Naive B cell (primary cell): ENCODE measurements at regions not wholly inside any gene's neighbourhood (a gene's known extent, or its start where the extent isn't known, plus 50 kb on each side); places are given as distances from the start of the nearest gene placed in this dataset.
A peak's percentile ranks its signal among the peaks of the same experiment; 100 is the strongest.

Experiments used
- ATAC-seq, 2 donors: fragments of 150-1000 bp; cut with Tn5 transposase; 2 replicates each; pipeline ENCODE4 v1.10.0; 2021; ENCODE audit warnings: low read depth in 2 of 2, mild to moderate bottlenecking in 2 of 2, moderate library complexity in 2 of 2
- DNase-seq: peaks from one replicate; pipeline ENCODE4 v3.0.0; 2022
- H3K27ac Mint-ChIP-seq, 6 donors: one replicate each; pipeline ENCODE4 v1.8.0; 2020 to 2022; ENCODE audit warnings: mild to moderate bottlenecking in 6 of 6, mixed read lengths in 6 of 6, moderate library complexity in 5 of 6, inconsistent platforms in 2 of 6
- H3K27me3 Mint-ChIP-seq, 3 donors: one replicate each; pipeline ENCODE4 v1.8.0; 2021 to 2022; ENCODE audit warnings: mixed read lengths in 3 of 3, mild to moderate bottlenecking in 1 of 3
- H3K36me3 Mint-ChIP-seq, 2 donors: one replicate each; pipeline ENCODE4 v1.8.0; 2020 to 2022; ENCODE audit warnings: mixed read lengths in 2 of 2, inconsistent platforms in 1 of 2, mild to moderate bottlenecking in 1 of 2
- H3K4me1 Mint-ChIP-seq, 3 donors: one replicate each; pipeline ENCODE4 v1.8.0; 2020 to 2022; ENCODE audit warnings: mixed read lengths in 3 of 3, inconsistent platforms in 1 of 3, mild to moderate bottlenecking in 1 of 3, moderate library complexity in 1 of 3
- H3K4me3 Mint-ChIP-seq, 8 donors: one replicate each; pipeline ENCODE4 v1.8.0; 2020 to 2022; ENCODE audit warnings: mild to moderate bottlenecking in 8 of 8, mixed read lengths in 8 of 8, moderate library complexity in 8 of 8, inconsistent platforms in 2 of 8
- H3K9me3 Mint-ChIP-seq, 7 donors: one replicate each; pipeline ENCODE4 v1.8.0; 2020 to 2022; ENCODE audit warnings: mixed read lengths in 7 of 7, mild to moderate bottlenecking in 5 of 7, inconsistent platforms in 2 of 7, moderate library complexity in 1 of 7

DNA sequence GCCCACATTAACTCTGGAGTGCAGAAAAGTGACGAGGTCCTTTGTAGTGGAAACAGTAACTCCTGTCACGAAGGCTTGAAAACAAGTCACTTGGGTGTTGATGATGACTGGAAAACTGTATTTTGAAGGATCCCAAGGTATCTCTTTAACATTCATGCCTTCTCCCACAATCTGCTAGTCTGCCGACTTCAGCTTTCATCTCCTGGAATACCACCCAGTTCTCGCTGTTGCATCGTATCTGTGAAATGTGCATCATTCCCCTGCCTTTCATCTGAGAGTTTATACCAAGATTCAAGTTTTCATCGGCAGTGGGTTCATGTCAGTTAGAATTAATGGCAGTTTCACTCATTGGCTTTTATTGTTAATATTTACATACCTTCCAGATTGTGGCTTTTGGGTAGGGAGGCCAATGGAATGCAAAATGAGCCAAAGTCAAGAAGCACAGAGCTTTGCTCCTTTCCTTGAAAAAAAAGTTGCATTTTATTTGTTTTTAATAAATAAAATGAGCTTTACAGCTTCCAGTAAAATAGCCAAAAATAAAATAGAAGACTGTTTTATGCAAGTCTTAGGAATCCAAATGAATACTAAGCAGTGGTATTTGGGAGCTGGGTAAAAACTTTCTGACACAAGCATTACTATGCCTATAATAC is 575.2 kb upstream of the WWC1 start:
- peaks cover 0 to 4% (median 1%) of the 10 kb centered on the region in 7 donors for H3K9me3 Mint-ChIP-seq
- DNase-seq (no peak), ATAC-seq (no peak)
- H3K4me1 Mint-ChIP-seq = no peaks in the 10 kb centered on the region
- no peak overlapping the region for H3K4me3 Mint-ChIP-seq
- no peak overlapping the region for H3K27ac Mint-ChIP-seq
- no peaks in the 10 kb centered on the region for H3K27me3 Mint-ChIP-seq
- H3K36me3 Mint-ChIP-seq = no peaks in the 10 kb centered on the region

DNA sequence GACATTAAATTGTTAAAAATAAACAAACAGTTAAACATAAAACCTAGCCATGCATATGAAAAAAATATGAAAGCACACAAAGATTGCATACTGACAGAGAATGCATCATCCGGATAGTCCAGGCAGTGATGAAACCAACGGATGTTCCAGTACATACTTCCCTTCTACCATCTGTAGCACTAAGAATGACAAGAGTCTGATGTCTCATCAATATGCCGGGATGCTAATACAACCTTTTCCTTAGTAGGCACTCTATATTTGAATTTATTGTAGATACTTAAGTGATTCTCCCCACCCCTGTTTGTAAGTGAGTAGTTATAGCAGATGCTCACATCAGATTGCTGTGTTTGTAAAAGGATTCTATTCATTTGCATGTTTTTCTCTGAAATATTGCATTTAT is 571.2 kb upstream of the WWC1 start:
- Mint-ChIP-seq H3K4me1 (peaks cover 0 to 6% (median 3%) of the 10 kb centered on the region in 3 donors), H3K9me3 (peaks cover 0 to 3% (median 0%) of the 10 kb centered on the region in 7 donors), H3K27ac (no peak overlapping the region), H3K36me3 (no peaks in the 10 kb centered on the region), H3K27me3 (peaks cover 0 to 4% (median 0%) of the 10 kb centered on the region in 3 donors), H3K4me3 (no peak overlapping the region)
- no peak for DNase-seq
- ATAC-seq = no peak

DNA sequence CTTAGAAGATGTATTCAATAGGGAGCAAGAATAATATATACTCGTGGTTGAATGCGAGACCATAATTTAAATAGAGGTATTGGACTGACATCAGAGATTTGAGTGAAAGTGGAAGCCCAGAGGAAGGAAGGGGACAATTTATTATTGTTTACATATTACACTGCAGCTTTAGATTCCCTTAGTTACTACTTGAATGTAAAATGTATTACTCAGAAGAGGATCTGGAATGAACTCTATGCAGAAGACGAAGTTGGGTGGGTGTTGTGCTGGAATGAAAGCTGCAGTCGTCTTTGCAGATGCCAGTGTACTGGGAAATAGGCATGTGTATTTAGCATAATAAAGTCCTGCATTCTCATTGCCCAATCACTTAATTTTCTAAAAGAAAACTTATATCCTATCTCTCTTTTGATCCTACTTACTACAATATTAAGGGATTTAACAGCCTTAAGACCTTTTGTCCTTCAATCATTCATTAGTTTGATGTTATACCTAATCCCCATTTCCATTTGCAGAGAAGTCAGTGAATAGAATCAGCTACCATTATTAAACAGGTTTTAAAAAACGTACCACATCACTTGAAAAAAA is 570.7 kb upstream of the WWC1 start:
- H3K9me3 Mint-ChIP-seq = peaks cover 0 to 3% (median 0%) of the 10 kb centered on the region in 7 donors
- H3K27ac Mint-ChIP-seq = no peak overlapping the region
- H3K27me3 Mint-ChIP-seq = peaks cover 0 to 4% (median 0%) of the 10 kb centered on the region in 3 donors
- H3K36me3 Mint-ChIP-seq = no peaks in the 10 kb centered on the region
- ATAC-seq (no peak), DNase-seq (no peak)
- no peak overlapping the region for H3K4me3 Mint-ChIP-seq
- peaks cover 0 to 6% (median 3%) of the 10 kb centered on the region in 3 donors for H3K4me1 Mint-ChIP-seq

GRCh38 chr5:167721926-167722440 is 569.5 kb upstream of the WWC1 start:
- ATAC-seq = no peak
- peaks cover 0 to 4% (median 0%) of the 10 kb centered on the region in 3 donors for H3K27me3 Mint-ChIP-seq
- no peak overlapping the region for H3K4me3 Mint-ChIP-seq
- H3K9me3 Mint-ChIP-seq = peaks cover 0 to 3% (median 0%) of the 10 kb centered on the region in 7 donors
- H3K27ac Mint-ChIP-seq = no peak overlapping the region
- DNase-seq = no peak
- peaks cover 0 to 6% (median 3%) of the 10 kb centered on the region in 3 donors for H3K4me1 Mint-ChIP-seq
- H3K36me3 Mint-ChIP-seq = no peaks in the 10 kb centered on the region

GRCh38 chr5:167723254-167723871 is 568.1 kb upstream of the WWC1 start:
- Mint-ChIP-seq H3K36me3 (no peaks in the 10 kb centered on the region), H3K27me3 (peaks cover 0 to 4% (median 0%) of the 10 kb centered on the region in 3 donors)

DNA sequence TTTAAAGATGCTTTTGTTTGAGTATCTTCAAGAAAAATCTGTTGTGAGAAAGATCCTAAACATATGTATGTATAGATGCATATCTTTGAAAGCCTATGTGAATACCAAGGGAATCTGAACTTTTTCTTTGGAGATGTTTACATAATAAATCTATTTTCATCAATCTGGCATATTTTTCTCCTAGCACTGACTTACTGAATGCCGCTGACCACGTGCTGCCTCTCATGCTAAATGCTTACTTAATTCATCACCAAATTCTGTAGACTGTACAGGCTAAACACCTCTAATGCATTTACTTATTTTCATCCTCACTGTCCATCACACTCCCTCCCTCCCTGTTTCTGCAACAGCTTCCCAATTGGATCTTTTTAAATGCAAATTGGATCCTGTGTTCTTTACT is 566.2 kb upstream of the WWC1 start:
- Mint-ChIP-seq H3K27me3 (peaks cover 0 to 4% (median 0%) of the 10 kb centered on the region in 3 donors), H3K9me3 (peaks cover 0 to 3% (median 0%) of the 10 kb centered on the region in 7 donors)

More at GRCh38 chr5:167723254-167723871, 568.1 kb upstream of the WWC1 start:
- ATAC-seq = peak in 1 of 2 donors; percentile 25
- peaks cover 0 to 6% (median 3%) of the 10 kb centered on the region in 3 donors for H3K4me1 Mint-ChIP-seq
- no peak overlapping the region for H3K4me3 Mint-ChIP-seq
- peaks cover 0 to 3% (median 0%) of the 10 kb centered on the region in 7 donors for H3K9me3 Mint-ChIP-seq
- no peak overlapping the region for H3K27ac Mint-ChIP-seq
- peak; percentile 7 for DNase-seq

DNA sequence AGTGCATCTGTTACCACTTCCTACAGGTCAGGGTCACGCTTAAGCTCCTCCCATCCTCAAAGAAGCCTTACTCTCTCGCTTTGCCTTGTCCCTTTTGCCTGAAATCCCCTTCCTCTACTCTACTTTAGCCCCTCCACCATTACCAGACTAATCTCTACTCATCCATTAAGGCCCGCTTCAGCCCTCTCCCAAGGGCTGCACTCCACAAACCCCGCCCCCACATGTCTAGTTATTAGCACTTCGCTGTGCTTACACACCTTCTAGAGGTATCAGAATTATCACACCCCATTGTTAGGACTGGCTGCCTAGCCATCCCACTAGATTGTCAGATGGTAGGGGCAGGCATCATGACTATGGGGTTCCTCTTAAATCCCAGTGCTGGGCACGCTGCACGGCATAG is 565.7 kb upstream of the WWC1 start:
- Mint-ChIP-seq H3K4me3 (no peak overlapping the region), H3K4me1 (peaks cover 0 to 6% (median 3%) of the 10 kb centered on the region in 3 donors)
- ATAC-seq = no peak

More for the DNA sequence above, 566.2 kb upstream of the WWC1 start:
- H3K27ac Mint-ChIP-seq = no peak overlapping the region
- peaks cover 0 to 6% (median 3%) of the 10 kb centered on the region in 3 donors for H3K4me1 Mint-ChIP-seq
- no peaks in the 10 kb centered on the region for H3K36me3 Mint-ChIP-seq
- no peak for ATAC-seq
- no peak for DNase-seq
- no peak overlapping the region for H3K4me3 Mint-ChIP-seq

GRCh38 chr5:167726642-167727041 is 564.8 kb upstream of the WWC1 start:
- DNase-seq = no peak
- Mint-ChIP-seq H3K4me1 (peaks cover 0 to 6% (median 3%) of the 10 kb centered on the region in 3 donors), H3K27me3 (peaks cover 0 to 4% (median 0%) of the 10 kb centered on the region in 3 donors), H3K36me3 (no peaks in the 10 kb centered on the region), H3K9me3 (peaks cover 0 to 3% (median 0%) of the 10 kb centered on the region in 7 donors), H3K27ac (no peak overlapping the region), H3K4me3 (no peak overlapping the region)
- no peak for ATAC-seq

More for the DNA sequence above, 565.7 kb upstream of the WWC1 start:
- Mint-ChIP-seq H3K9me3 (peaks cover 0 to 3% (median 0%) of the 10 kb centered on the region in 7 donors), H3K27ac (no peak overlapping the region), H3K36me3 (no peaks in the 10 kb centered on the region), H3K27me3 (peaks cover 0 to 4% (median 0%) of the 10 kb centered on the region in 3 donors)
- no peak for DNase-seq

DNA sequence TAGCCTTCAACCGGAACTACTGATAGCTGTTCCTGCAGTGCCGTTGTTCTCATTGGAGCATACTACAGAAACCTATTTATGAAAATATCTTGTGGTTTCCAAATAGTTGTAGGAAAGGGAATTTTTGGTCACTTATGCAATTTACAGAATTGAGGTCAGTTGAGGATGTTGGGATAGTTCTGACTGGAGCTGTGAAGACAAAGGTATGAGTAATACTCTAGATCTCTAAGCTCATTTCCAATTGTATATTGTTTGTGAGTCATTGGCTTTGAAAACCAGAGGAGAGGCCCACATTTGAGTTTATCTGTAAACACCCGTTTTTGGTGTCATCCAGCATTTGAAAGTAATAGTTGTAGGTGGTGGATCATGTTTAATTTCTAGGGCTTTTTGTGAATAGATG is 561.3 kb upstream of the WWC1 start:
- no peak for ATAC-seq
- Mint-ChIP-seq H3K4me1 (no peaks in the 10 kb centered on the region), H3K36me3 (no peaks in the 10 kb centered on the region), H3K9me3 (peaks cover 0 to 1% (median 0%) of the 10 kb centered on the region in 7 donors), H3K4me3 (no peak overlapping the region), H3K27ac (no peak overlapping the region), H3K27me3 (no peaks in the 10 kb centered on the region)
- DNase-seq = no peak

- DNase-seq = no peak
- H3K9me3 Mint-ChIP-seq = peaks cover 0 to 3% (median 0%) of the 10 kb centered on the region in 7 donors
- H3K27me3 Mint-ChIP-seq = no peaks in the 10 kb centered on the region
- no peak overlapping the region for H3K4me3 Mint-ChIP-seq
- H3K4me1 Mint-ChIP-seq = no peaks in the 10 kb centered on the region
- no peaks in the 10 kb centered on the region for H3K36me3 Mint-ChIP-seq
- no peak for ATAC-seq
- no peak overlapping the region for H3K27ac Mint-ChIP-seq
Observed at GRCh38 chr5:167730656-167731055, 560.8 kb upstream of the WWC1 start.

DNA sequence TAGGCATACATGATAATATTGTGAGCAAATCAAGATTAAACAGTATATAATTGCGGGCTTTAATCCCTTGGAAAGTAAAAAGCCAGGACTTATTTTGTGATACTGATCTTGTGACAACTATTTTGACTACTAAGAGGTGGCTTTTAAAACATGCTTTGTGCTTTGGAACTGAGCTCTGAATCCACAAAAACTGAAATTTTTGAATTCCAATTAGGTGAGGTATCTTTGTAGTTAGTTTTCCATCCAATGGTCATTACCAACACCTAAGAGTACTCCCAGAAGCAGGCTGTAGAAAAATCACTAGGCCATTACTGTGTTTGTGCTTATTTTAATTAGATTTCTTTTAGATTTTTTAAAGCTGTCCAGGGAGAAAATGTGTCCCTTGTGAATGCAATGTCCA is 559.5 kb upstream of the WWC1 start:
- no peak for DNase-seq
- H3K27me3 Mint-ChIP-seq = no peaks in the 10 kb centered on the region
- ATAC-seq = no peak
- no peaks in the 10 kb centered on the region for H3K4me1 Mint-ChIP-seq
- no peak overlapping the region for H3K4me3 Mint-ChIP-seq
- peaks cover 0 to 6% (median 0%) of the 10 kb centered on the region in 7 donors for H3K9me3 Mint-ChIP-seq
- H3K27ac Mint-ChIP-seq = no peak overlapping the region
- no peaks in the 10 kb centered on the region for H3K36me3 Mint-ChIP-seq

DNA sequence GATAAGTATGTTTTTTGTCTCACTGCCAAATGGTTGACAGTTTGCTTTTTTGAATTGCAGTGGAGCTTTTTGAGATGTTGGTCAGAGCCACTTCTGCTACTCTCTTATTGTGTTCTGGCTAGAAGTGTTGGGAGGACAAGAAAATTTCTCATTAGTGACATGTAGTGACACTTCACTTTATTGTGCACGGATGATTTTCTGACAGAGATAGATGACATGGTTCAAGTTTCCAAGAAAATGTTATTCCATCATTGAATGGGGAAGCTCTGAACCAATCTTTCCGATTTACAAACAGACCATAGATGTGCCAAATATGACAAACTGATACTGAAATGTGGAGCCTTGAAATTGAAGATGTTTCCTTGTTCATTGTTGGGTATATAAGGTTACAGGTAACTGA is 558.9 kb upstream of the WWC1 start:
- no peaks in the 10 kb centered on the region for H3K4me1 Mint-ChIP-seq
- no peak overlapping the region for H3K27ac Mint-ChIP-seq
- H3K9me3 Mint-ChIP-seq = peaks cover 0 to 6% (median 0%) of the 10 kb centered on the region in 7 donors
- H3K27me3 Mint-ChIP-seq = no peaks in the 10 kb centered on the region
- ATAC-seq = no peak
- DNase-seq = no peak
- H3K36me3 Mint-ChIP-seq = no peaks in the 10 kb centered on the region
- no peak overlapping the region for H3K4me3 Mint-ChIP-seq

- ATAC-seq = no peak
- Mint-ChIP-seq H3K9me3 (peaks cover 0 to 6% (median 0%) of the 10 kb centered on the region in 7 donors), H3K4me3 (no peak overlapping the region), H3K27me3 (no peaks in the 10 kb centered on the region), H3K4me1 (no peaks in the 10 kb centered on the region), H3K27ac (no peak overlapping the region), H3K36me3 (no peaks in the 10 kb centered on the region)
- no peak for DNase-seq
Observed at GRCh38 chr5:167736992-167737391, 554.5 kb upstream of the WWC1 start.
